GM20000 (cell line): ENCODE measurements at regions not wholly inside any gene's neighbourhood (a gene's known extent, or its start where the extent isn't known, plus 50 kb on each side); places are given as distances from the start of the nearest gene placed in this dataset.

ENCODE experiments used
- DNase-seq: peaks from one replicate; pipeline ENCODE4 v3.0.0; 2012; ENCODE audit warnings: low spot score
- TF ChIP-seq, protein P1 (sequence below): IDR thresholded peaks from 2 replicates; pipeline ENCODE4 v1.5.1; 2012; ENCODE audit warnings: mild to moderate bottlenecking, control low read depth; ENCODE audit errors: extremely low read depth, missing control alignments

DNA sequence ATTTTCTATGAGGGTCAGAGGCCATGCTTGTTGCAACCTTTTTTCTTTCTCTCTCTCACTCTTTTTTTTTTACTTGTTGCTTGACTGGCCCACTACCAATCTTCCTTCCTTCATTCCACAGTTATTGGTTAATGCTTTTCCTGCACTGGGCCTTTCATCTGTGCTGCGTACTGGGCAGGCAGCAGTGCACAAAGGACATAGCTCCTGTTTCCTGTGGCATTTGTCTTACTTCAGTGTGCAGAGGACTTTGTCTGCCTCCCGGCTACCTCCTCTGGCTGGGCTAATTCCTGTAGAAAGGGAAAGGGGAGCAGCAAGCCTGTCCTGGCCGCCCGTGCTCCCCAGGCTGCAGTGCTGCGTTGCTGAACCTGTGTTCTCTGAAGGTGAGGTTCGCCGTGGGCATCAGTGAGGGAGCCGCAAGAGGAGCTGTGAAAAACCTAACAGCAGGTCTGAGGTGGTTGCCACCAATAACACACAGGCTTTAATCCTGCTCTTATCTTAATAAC, 93.7 kb upstream of the RGMA start:
- DNase-seq = no peak
- TF ChIP-seq, protein P1, sequence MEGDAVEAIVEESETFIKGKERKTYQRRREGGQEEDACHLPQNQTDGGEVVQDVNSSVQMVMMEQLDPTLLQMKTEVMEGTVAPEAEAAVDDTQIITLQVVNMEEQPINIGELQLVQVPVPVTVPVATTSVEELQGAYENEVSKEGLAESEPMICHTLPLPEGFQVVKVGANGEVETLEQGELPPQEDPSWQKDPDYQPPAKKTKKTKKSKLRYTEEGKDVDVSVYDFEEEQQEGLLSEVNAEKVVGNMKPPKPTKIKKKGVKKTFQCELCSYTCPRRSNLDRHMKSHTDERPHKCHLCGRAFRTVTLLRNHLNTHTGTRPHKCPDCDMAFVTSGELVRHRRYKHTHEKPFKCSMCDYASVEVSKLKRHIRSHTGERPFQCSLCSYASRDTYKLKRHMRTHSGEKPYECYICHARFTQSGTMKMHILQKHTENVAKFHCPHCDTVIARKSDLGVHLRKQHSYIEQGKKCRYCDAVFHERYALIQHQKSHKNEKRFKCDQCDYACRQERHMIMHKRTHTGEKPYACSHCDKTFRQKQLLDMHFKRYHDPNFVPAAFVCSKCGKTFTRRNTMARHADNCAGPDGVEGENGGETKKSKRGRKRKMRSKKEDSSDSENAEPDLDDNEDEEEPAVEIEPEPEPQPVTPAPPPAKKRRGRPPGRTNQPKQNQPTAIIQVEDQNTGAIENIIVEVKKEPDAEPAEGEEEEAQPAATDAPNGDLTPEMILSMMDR = no peak

DNA sequence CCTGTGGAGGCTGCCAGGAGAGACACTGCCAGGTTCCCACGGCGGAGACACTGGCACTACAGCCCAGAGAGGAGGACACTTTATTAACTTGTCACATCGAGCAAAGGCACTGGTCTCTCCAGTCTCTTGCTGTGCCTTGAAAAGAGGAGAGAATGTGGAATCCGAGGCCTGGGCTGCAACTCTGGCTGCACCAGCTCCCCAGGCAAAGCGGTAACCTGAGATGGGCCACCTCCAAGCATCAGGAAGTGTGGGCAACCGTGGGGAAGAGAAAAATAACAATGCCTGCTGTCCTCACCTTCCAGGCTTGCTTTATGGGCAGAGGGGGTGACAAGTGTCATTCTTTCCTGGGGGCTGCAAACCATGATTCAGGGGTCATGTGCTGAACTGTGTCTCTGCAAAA, 91.6 kb upstream of the RGMA start:
- TF ChIP-seq, protein P1 = no peak
- no peak for DNase-seq

DNA sequence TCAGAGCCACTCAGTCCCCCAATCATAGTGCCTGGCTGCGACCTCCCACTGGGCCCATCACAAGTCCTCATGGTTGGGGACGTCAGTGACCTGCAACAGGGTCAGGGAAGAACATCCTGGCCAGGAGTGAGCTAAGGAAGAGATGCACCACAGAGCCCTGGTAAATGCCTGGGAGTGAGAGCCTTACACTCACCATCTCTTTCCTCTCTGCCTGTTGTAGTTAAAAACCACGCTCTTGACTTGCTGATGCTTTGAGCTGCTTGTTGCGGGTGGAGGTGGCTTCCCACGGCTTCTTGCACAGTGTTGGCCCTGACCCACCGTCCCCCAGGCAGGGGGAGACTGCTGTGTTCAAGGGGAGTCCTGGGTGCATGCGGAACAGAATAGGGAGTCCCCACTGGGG, 91.1 kb upstream of the RGMA start:
- no peak for DNase-seq
- TF ChIP-seq, protein P1 = no peak

DNA sequence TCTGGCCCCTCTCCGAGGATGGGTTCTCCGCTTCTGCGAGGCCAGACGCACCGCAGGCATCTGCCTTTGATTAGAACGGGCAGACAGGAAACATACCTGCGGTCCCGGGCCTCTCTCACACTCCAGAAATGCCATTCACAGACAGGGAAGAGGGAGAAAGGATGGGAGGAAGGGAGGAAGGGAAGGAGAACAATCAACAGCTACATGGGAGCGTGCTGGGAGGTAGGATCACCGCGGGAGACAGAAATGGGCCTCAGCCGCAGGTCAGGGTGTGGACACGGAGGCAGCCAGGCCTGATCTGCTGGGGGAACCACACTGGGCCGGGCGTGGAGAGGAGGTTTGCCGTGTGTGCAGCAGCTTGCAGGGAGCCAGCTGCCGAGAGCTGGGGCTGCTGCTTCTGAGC, 90.7 kb upstream of the RGMA start:
- DNase-seq = no peak
- TF ChIP-seq, protein P1 = no peak

DNA sequence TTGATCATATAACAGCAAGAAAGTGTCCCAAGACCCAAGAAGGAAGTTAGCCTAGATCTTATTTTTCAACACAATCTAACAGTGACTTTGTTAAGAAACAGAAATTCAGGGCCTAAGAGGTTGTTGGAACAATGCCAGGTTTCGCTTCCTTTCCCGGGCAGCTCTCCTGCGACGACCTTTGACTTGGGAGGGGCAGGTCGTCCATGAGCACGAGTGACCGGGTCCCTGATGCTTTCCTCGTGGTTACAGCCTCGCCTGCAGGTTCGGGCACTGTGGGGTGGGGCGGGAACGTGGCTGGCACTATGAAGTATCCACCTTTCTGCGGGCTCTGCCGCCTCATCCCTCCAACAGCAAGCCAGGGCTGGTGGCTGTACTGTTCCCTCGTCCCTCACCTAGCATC, 90.1 kb upstream of the RGMA start:
- no peak for DNase-seq
- TF ChIP-seq, protein P1 = no peak

DNA sequence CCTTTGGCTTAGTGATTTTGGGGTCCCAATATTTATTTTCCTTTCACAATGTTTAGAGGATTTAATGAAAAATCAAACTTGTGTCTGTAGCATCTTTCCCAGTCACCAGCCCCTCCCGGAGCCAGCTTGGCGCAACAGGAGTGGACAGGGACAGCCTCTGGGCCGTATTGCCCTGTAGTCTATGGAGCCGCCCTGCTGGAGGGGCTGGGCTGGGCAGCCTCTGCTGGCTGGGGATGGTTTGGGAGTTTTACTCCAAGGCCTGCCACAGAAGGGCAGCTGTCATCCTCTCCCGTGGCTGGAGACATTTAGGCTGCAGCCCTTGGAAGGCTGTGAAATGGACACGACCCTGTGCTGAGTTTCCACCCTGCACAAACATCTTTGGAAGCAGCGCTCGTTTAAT, 89.4 kb upstream of the RGMA start:
- TF ChIP-seq, protein P1 = no peak
- no peak for DNase-seq

DNA sequence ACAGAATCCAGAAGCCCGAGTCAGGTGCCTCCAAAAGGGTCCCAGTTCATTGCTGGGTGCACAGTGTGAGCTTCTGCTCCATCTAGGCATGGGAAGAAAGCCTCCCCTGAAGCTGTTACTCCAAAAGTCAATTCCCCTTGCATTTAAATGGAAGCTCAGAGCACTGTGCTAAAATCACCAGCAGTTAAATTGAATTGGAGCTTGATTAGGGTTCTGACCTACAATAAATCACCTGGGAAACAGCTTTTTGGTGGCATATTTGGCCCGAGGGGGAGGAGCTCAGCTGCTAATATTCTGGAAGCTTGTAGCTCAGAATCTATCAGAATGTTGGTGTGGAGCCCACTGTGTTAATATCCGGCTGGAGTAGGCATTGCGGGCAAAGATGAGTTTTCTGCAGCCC, 87.1 kb upstream of the RGMA start:
- DNase-seq = no peak
- TF ChIP-seq, protein P1 = no peak
